Neural progenitor cell (in vitro differentiated cells): ENCODE measurements at regions not wholly inside any gene's neighbourhood (a gene's known extent, or its start where the extent isn't known, plus 50 kb on each side); places are given as distances from the start of the nearest gene placed in this dataset.

ENCODE experiments used
- DNase-seq: peaks from one replicate; pipeline ENCODE4 v3.0.0-alpha.2; 2016; ENCODE audit warnings: low spot score
- H2AFZ ChIP-seq: fragments of 200-600 bp; sonication (generic); replicated peaks from 2 replicates; pipeline ENCODE4 v1.6.1; 2016; ENCODE audit warnings: antibody characterized with exemption
- H3F3A ChIP-seq: fragments of 200-600 bp; sonication (generic); 2 replicates; pipeline ENCODE4 v1.6.1; 2016; ENCODE audit warnings: antibody characterized with exemption, low read depth
- H3K27ac ChIP-seq: fragments of 200-600 bp; sonication (generic); 2 replicates; pipeline ENCODE4 v1.5.1; 2016; ENCODE audit warnings: mild to moderate bottlenecking
- H3K27me3 ChIP-seq: fragments of 200-600 bp; sonication (generic); 2 replicates; pipeline ENCODE4 v1.6.1; 2016; ENCODE audit warnings: mild to moderate bottlenecking, moderate library complexity
- H3K36me3 ChIP-seq: fragments of 200-600 bp; sonication (generic); 2 replicates; pipeline ENCODE4 v1.5.1; 2016
- H3K4me1 ChIP-seq: fragments of 200-600 bp; sonication (generic); 2 replicates; pipeline ENCODE4 v1.6.1; 2016; ENCODE audit warnings: mixed run types
- H3K4me2 ChIP-seq: fragments of 200-600 bp; sonication (generic); 2 replicates; pipeline ENCODE4 v1.6.1; 2016
- H3K4me3 ChIP-seq: fragments of 200-600 bp; sonication (generic); 2 replicates; pipeline ENCODE4 v1.5.1; 2016
- H3K79me2 ChIP-seq: fragments of 200-600 bp; sonication (generic); 2 replicates; pipeline ENCODE4 v1.6.1; 2016; ENCODE audit warnings: low read depth
- H3K9ac ChIP-seq: fragments of 200-600 bp; sonication (generic); 2 replicates; pipeline ENCODE4 v1.6.1; 2016
- H3K9me3 ChIP-seq: fragments of 200-600 bp; sonication (generic); 2 replicates; pipeline ENCODE4 v1.5.1; 2016; ENCODE audit warnings: low read depth
- H4K20me1 ChIP-seq: fragments of 200-600 bp; sonication (generic); 2 replicates; pipeline ENCODE4 v1.6.1; 2016; ENCODE audit warnings: low read depth
- H3K27ac Mint-ChIP-seq: 3 replicates; pipeline ENCODE4 v1.8.0; 2021; ENCODE audit warnings: mixed read lengths
- H3K27me3 Mint-ChIP-seq: 2 replicates; pipeline ENCODE4 v1.8.0; 2022; ENCODE audit warnings: low read depth, mild to moderate bottlenecking, inconsistent platforms, moderate library complexity, mixed read lengths; ENCODE audit not compliant: insufficient read depth
- H3K36me3 Mint-ChIP-seq: 3 replicates; pipeline ENCODE4 v1.8.0; 2021; ENCODE audit warnings: mixed read lengths
- H3K4me1 Mint-ChIP-seq: 3 replicates; pipeline ENCODE4 v1.8.0; 2021; ENCODE audit warnings: mixed read lengths
- H3K4me3 Mint-ChIP-seq: 3 replicates; pipeline ENCODE4 v1.8.0; 2021; ENCODE audit warnings: mild to moderate bottlenecking, moderate library complexity, mixed read lengths
- H3K9me3 Mint-ChIP-seq: 3 replicates; pipeline ENCODE4 v1.8.0; 2020; ENCODE audit warnings: mixed read lengths
- EZH2 ChIP-seq: fragments of 200-600 bp; sonication (generic); IDR thresholded peaks from 2 replicates; pipeline ENCODE4 v1.6.1; 2017; ENCODE audit warnings: antibody characterized with exemption, mild to moderate bottlenecking, moderate library complexity
- EZH2phosphoT487 ChIP-seq: fragments of 200-600 bp; sonication (generic); IDR thresholded peaks from 2 replicates; pipeline ENCODE4 v1.6.1; 2017; ENCODE audit warnings: antibody characterized with exemption
- TF ChIP-seq, protein P1 (sequence below): fragments of 200-600 bp; sonication (generic); IDR thresholded peaks from 2 replicates; pipeline ENCODE4 v1.5.1; 2017; ENCODE audit warnings: antibody characterized with exemption, mild to moderate bottlenecking

DNA sequence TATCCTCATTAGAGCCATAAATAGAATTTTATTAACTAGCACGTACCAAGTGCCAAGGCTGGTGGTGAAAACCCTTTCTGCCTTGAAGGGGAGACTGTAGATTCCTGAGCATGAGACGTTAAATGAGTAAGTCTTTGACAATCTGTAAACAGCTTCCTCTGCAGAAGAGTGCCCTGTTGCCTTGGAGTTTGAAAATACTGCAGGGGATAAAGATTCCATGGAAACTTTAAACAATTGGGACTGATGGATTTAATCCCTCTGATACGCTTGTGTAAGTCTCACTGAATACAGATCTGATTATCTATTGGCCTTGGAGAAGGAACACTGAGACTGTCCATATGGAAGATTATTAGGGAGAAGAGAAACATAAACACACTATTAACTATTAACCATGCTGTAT lies 1053.4 kb upstream of the RBFOX1 start:
- peak; percentile 61 for DNase-seq

DNA sequence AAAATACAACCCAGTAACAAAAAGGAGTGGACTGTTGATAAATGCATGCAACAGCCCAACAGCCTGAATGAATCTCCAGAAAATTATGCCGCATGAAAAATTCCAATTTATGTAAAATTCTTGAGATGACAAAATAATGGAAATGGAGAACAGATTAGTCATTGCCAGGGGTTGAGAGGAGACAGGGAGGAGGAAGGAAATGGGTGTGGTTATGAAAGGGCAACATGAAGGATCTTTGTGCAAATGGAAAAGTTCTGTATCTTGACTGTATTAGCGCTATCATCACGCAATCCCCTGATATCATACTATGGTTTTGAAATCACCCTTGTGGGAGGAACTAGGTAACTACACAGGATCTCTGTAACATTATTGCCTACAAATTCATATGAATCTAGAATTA lies 1058.3 kb upstream of the RBFOX1 start:
- no peaks in the 10 kb centered on the region for H3K27me3 Mint-ChIP-seq
- Histone ChIP-seq H3K4me3 (no peak overlapping the region), H3K9ac (no peak overlapping the region), H2AFZ (no peak overlapping the region), H3K36me3 (no peaks in the 10 kb centered on the region), H3K79me2 (no peaks in the 10 kb centered on the region), H3K27ac (no peak overlapping the region), H3K27me3 (no peaks in the 10 kb centered on the region), H3F3A (no peaks in the 10 kb centered on the region), H3K4me1 (peaks cover 15% of the 10 kb centered on the region), H4K20me1 (no peaks in the 10 kb centered on the region), H3K9me3 (no peaks in the 10 kb centered on the region), H3K4me2 (no peak overlapping the region)
- no peak for TF ChIP-seq EZH2phosphoT487
- DNase-seq = no peak
- H3K4me1 Mint-ChIP-seq = peaks cover 12% of the 10 kb centered on the region
- H3K36me3 Mint-ChIP-seq = no peaks in the 10 kb centered on the region
- H3K27ac Mint-ChIP-seq = no peak overlapping the region
- H3K9me3 Mint-ChIP-seq = peaks cover 3% of the 10 kb centered on the region
- no peak overlapping the region for H3K4me3 Mint-ChIP-seq

More for the DNA sequence above, 1053.4 kb upstream of the RBFOX1 start:
- TF ChIP-seq EZH2phosphoT487 (no peak), EZH2 (no peak)
- TF ChIP-seq, protein P1, sequence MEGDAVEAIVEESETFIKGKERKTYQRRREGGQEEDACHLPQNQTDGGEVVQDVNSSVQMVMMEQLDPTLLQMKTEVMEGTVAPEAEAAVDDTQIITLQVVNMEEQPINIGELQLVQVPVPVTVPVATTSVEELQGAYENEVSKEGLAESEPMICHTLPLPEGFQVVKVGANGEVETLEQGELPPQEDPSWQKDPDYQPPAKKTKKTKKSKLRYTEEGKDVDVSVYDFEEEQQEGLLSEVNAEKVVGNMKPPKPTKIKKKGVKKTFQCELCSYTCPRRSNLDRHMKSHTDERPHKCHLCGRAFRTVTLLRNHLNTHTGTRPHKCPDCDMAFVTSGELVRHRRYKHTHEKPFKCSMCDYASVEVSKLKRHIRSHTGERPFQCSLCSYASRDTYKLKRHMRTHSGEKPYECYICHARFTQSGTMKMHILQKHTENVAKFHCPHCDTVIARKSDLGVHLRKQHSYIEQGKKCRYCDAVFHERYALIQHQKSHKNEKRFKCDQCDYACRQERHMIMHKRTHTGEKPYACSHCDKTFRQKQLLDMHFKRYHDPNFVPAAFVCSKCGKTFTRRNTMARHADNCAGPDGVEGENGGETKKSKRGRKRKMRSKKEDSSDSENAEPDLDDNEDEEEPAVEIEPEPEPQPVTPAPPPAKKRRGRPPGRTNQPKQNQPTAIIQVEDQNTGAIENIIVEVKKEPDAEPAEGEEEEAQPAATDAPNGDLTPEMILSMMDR = no peak
- no peak overlapping the region for H3K4me3 Mint-ChIP-seq
- H3K4me3 ChIP-seq = no peak overlapping the region
- peaks cover 5% of the 10 kb centered on the region for H3K27me3 Mint-ChIP-seq
- no peak overlapping the region for H2AFZ ChIP-seq
- H3F3A ChIP-seq = peaks cover 3% of the 10 kb centered on the region
- no peaks in the 10 kb centered on the region for H3K9me3 ChIP-seq
- H3K4me1 ChIP-seq = peaks cover 29% of the 10 kb centered on the region
- no peaks in the 10 kb centered on the region for H3K79me2 ChIP-seq
- peaks cover 46% of the 10 kb centered on the region for H3K4me1 Mint-ChIP-seq
- no peaks in the 10 kb centered on the region for H3K36me3 ChIP-seq
- H3K27me3 ChIP-seq = no peaks in the 10 kb centered on the region
- peaks cover 3% of the 10 kb centered on the region for H3K36me3 Mint-ChIP-seq
- H3K27ac ChIP-seq = no peak overlapping the region
- peaks cover 3% of the 10 kb centered on the region for H3K9me3 Mint-ChIP-seq
- no peak overlapping the region for H3K9ac ChIP-seq
- peak overlapping the region; percentile 88 for H3K27ac Mint-ChIP-seq
- H3K4me2 ChIP-seq = peak overlapping the region; percentile 50
- no peaks in the 10 kb centered on the region for H4K20me1 ChIP-seq

DNA sequence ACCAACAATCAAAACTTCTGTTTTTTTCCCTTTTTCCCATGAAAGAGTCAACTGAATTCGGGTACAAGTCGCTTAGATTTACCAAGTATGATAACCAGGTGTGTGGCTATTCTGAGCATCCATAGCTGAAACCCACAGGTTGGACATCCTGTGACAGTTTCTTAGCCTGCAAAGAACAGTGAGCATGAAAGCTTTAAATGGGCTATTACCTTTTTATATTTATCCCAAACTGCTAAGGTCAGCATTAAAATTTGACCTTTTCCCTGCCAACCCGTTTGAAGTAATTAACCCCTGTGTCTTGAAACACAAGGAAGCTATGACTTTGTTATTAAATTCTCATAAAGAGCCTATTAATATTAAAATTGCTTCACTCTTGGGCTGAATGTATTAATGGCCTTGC lies 1065.0 kb upstream of the RBFOX1 start:
- no peak overlapping the region for H3K4me3 ChIP-seq
- Mint-ChIP-seq H3K27ac (no peak overlapping the region), H3K36me3 (no peaks in the 10 kb centered on the region), H3K4me3 (no peak overlapping the region), H3K9me3 (peaks cover 2% of the 10 kb centered on the region), H3K4me1 (peaks cover 7% of the 10 kb centered on the region), H3K27me3 (peaks cover 2% of the 10 kb centered on the region)
- no peaks in the 10 kb centered on the region for H3K36me3 ChIP-seq
- H2AFZ ChIP-seq = peak overlapping the region; percentile 32
- no peaks in the 10 kb centered on the region for H3K79me2 ChIP-seq
- no peaks in the 10 kb centered on the region for H3K9me3 ChIP-seq
- no peaks in the 10 kb centered on the region for H3F3A ChIP-seq
- DNase-seq = no peak
- no peak overlapping the region for H3K27ac ChIP-seq
- no peaks in the 10 kb centered on the region for H4K20me1 ChIP-seq
- H3K4me2 ChIP-seq = no peak overlapping the region
- H3K27me3 ChIP-seq = no peaks in the 10 kb centered on the region
- H3K9ac ChIP-seq = no peak overlapping the region
- H3K4me1 ChIP-seq = peaks cover 9% of the 10 kb centered on the region
- TF ChIP-seq, protein P1 = no peak
- TF ChIP-seq EZH2phosphoT487 (no peak), EZH2 (no peak)

DNA sequence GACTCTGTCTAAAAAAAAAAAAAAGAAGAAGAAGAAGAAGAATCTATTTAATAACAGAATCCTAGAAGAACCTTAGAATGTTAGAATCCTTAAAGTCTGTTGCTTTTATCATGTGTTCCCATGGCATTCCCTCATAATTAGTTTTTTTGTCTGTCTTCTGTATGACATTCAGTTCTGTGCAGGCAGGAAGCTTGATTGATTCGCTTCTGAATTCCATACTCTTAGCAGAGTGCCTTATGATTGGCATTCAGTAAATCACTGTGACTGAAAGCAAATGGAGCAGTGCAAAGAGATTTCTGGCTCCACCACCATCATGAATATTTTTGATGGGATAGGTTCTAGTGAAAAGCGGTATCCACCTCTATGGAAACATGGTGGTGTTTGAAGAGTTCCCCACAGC lies 1065.9 kb upstream of the RBFOX1 start:
- Histone ChIP-seq H4K20me1 (no peaks in the 10 kb centered on the region), H2AFZ (no peak overlapping the region), H3K4me2 (no peak overlapping the region), H3K4me3 (no peak overlapping the region), H3K27me3 (no peaks in the 10 kb centered on the region), H3K27ac (no peak overlapping the region), H3K9me3 (no peaks in the 10 kb centered on the region), H3K36me3 (no peaks in the 10 kb centered on the region), H3K79me2 (no peaks in the 10 kb centered on the region), H3K9ac (no peak overlapping the region), H3F3A (no peaks in the 10 kb centered on the region), H3K4me1 (peaks cover 9% of the 10 kb centered on the region)
- Mint-ChIP-seq H3K4me3 (no peak overlapping the region), H3K4me1 (peaks cover 7% of the 10 kb centered on the region), H3K36me3 (no peaks in the 10 kb centered on the region), H3K27me3 (peaks cover 2% of the 10 kb centered on the region), H3K27ac (no peak overlapping the region), H3K9me3 (peaks cover 3% of the 10 kb centered on the region)
- TF ChIP-seq EZH2 (no peak), EZH2phosphoT487 (no peak)
- TF ChIP-seq, protein P1 = no peak
- DNase-seq = no peak
